ENCODE measurements at regions not wholly inside any gene's neighbourhood (a gene's known extent, or its start where the extent isn't known, plus 50 kb on each side); places are given as distances from the start of the nearest gene placed in this dataset.

- Histone ChIP-seq H3K4me3 (replicated peaks; ENCODE audit: insufficient read depth, low read length) (no peak overlapping the region), H3K27ac (replicated peaks) (no peak overlapping the region), H3K27me3 (ENCODE audit: insufficient read depth, poor library complexity, severe bottlenecking) (no peaks in the 10 kb centered on the region)
- no peak for DNase-seq (ENCODE audit: low read depth in 1 of 2, low spot score in 1 of 2)
- TF ChIP-seq GABPA (IDR thresholded peaks at IDR 0.05; ENCODE audit: low read depth) (no peak), POLR2AphosphoS5 (IDR thresholded peaks at IDR 0.05; ENCODE audit: low read depth) (no peak), SPI1 (IDR thresholded peaks at IDR 0.05; ENCODE audit: borderline replicate concordance, low read depth) (no peak)
- TF ChIP-seq, protein P1, sequence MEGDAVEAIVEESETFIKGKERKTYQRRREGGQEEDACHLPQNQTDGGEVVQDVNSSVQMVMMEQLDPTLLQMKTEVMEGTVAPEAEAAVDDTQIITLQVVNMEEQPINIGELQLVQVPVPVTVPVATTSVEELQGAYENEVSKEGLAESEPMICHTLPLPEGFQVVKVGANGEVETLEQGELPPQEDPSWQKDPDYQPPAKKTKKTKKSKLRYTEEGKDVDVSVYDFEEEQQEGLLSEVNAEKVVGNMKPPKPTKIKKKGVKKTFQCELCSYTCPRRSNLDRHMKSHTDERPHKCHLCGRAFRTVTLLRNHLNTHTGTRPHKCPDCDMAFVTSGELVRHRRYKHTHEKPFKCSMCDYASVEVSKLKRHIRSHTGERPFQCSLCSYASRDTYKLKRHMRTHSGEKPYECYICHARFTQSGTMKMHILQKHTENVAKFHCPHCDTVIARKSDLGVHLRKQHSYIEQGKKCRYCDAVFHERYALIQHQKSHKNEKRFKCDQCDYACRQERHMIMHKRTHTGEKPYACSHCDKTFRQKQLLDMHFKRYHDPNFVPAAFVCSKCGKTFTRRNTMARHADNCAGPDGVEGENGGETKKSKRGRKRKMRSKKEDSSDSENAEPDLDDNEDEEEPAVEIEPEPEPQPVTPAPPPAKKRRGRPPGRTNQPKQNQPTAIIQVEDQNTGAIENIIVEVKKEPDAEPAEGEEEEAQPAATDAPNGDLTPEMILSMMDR (IDR thresholded peaks at IDR 0.05; ENCODE audit: insufficient read depth, low read length), result no peak
- TF ChIP-seq, protein P2, sequence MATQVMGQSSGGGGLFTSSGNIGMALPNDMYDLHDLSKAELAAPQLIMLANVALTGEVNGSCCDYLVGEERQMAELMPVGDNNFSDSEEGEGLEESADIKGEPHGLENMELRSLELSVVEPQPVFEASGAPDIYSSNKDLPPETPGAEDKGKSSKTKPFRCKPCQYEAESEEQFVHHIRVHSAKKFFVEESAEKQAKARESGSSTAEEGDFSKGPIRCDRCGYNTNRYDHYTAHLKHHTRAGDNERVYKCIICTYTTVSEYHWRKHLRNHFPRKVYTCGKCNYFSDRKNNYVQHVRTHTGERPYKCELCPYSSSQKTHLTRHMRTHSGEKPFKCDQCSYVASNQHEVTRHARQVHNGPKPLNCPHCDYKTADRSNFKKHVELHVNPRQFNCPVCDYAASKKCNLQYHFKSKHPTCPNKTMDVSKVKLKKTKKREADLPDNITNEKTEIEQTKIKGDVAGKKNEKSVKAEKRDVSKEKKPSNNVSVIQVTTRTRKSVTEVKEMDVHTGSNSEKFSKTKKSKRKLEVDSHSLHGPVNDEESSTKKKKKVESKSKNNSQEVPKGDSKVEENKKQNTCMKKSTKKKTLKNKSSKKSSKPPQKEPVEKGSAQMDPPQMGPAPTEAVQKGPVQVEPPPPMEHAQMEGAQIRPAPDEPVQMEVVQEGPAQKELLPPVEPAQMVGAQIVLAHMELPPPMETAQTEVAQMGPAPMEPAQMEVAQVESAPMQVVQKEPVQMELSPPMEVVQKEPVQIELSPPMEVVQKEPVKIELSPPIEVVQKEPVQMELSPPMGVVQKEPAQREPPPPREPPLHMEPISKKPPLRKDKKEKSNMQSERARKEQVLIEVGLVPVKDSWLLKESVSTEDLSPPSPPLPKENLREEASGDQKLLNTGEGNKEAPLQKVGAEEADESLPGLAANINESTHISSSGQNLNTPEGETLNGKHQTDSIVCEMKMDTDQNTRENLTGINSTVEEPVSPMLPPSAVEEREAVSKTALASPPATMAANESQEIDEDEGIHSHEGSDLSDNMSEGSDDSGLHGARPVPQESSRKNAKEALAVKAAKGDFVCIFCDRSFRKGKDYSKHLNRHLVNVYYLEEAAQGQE (IDR thresholded peaks at IDR 0.05; ENCODE audit: insufficient replicate concordance, low read depth), result no peak
These were observed 98.2 kb downstream of the PLXNA1 start for GRCh38 chr3:127081001-127081720.

GRCh38 chr3:127082066-127082465, 99.2 kb downstream of the PLXNA1 start:
- H3K27me3 ChIP-seq (ENCODE audit: insufficient read depth, poor library complexity, severe bottlenecking), result no peaks in the 10 kb centered on the region
- H3K4me3 ChIP-seq (replicated peaks; ENCODE audit: insufficient read depth, low read length), result no peak overlapping the region
- H3K27ac ChIP-seq (replicated peaks), result no peak overlapping the region
- TF ChIP-seq SPI1 (IDR thresholded peaks at IDR 0.05; ENCODE audit: borderline replicate concordance, low read depth), result no peak
- TF ChIP-seq, protein P1 (IDR thresholded peaks at IDR 0.05; ENCODE audit: insufficient read depth, low read length), result no peak
- TF ChIP-seq POLR2AphosphoS5 (IDR thresholded peaks at IDR 0.05; ENCODE audit: low read depth), result no peak
- TF ChIP-seq, protein P2 (IDR thresholded peaks at IDR 0.05; ENCODE audit: insufficient replicate concordance, low read depth), result no peak
- TF ChIP-seq GABPA (IDR thresholded peaks at IDR 0.05; ENCODE audit: low read depth), result no peak
- DNase-seq (ENCODE audit: low read depth in 1 of 2, low spot score in 1 of 2), result no peak

GRCh38 chr3:127083778-127084397, 101.0 kb downstream of the PLXNA1 start:
- DNase-seq (ENCODE audit: low read depth in 1 of 2, low spot score in 1 of 2), result no peak
- TF ChIP-seq, protein P2 (IDR thresholded peaks at IDR 0.05; ENCODE audit: insufficient replicate concordance, low read depth), result no peak
- TF ChIP-seq POLR2AphosphoS5 (IDR thresholded peaks at IDR 0.05; ENCODE audit: low read depth) (no peak), GABPA (IDR thresholded peaks at IDR 0.05; ENCODE audit: low read depth) (no peak), SPI1 (IDR thresholded peaks at IDR 0.05; ENCODE audit: borderline replicate concordance, low read depth) (no peak)
- TF ChIP-seq, protein P1 (IDR thresholded peaks at IDR 0.05; ENCODE audit: insufficient read depth, low read length), result no peak
- Histone ChIP-seq H3K27ac (replicated peaks) (no peak overlapping the region), H3K27me3 (ENCODE audit: insufficient read depth, poor library complexity, severe bottlenecking) (no peaks in the 10 kb centered on the region), H3K4me3 (replicated peaks; ENCODE audit: insufficient read depth, low read length) (no peak overlapping the region)
